Transverse colon (tissue), 4 donors: ENCODE measurements at regions not wholly inside any gene's neighbourhood (a gene's known extent, or its start where the extent isn't known, plus 50 kb on each side); places are given as distances from the start of the nearest gene placed in this dataset.

Experiments used
- DNase-seq: peaks from one replicate; pipeline ENCODE4 v3.0.0-alpha.2; 2019
- H3K27ac ChIP-seq, 4 donors: fragments of 200-600 bp; sonication (generic); 2 replicates each; pipeline ENCODE4 v1.5.1; 2016 to 2018; ENCODE audit warnings: inconsistent platforms in 4 of 4
- H3K27me3 ChIP-seq: fragments of 200-600 bp; sonication (generic); 2 replicates; pipeline ENCODE4 v1.5.1; 2017; ENCODE audit warnings: inconsistent platforms
- H3K36me3 ChIP-seq, 4 donors: fragments of 200-600 bp; sonication (generic); 2 replicates each; pipeline ENCODE4 v1.5.1; 2017 to 2019; ENCODE audit warnings: inconsistent platforms in 4 of 4
- H3K4me1 ChIP-seq, 4 donors: fragments of 200-600 bp; sonication (generic); 2 replicates each; pipeline ENCODE4 v1.5.1; 2017 to 2020; ENCODE audit warnings: inconsistent platforms in 4 of 4
- H3K4me3 ChIP-seq, 4 donors: fragments of 200-600 bp; sonication (generic); 1 replicate in 1 of 4; 2 replicates in 3 of 4; pipeline versions ENCODE4 v1.5.1 to v1.6.1; 2017 to 2019; ENCODE audit warnings: inconsistent platforms in 4 of 4
- H3K9me3 ChIP-seq, 2 donors: fragments of 200-600 bp; sonication (generic); 2 replicates each; pipeline ENCODE4 v1.5.1; 2017 to 2019; ENCODE audit warnings: inconsistent platforms in 2 of 2
- CTCF ChIP-seq, 5 experiments: fragments of 200-600 bp in 3 of 5; fragments of 450-650 bp in 2 of 5; sonication (generic) in 3 of 5; IDR thresholded peaks; 1 replicate in 2 of 5; 2 replicates in 3 of 5; pipeline ENCODE4 v1.5.1; 2016 to 2017; ENCODE audit warnings: antibody characterized with exemption in 5 of 5, inconsistent platforms in 3 of 5, mild to moderate bottlenecking in 2 of 5, moderate library complexity in 1 of 5
- EP300 ChIP-seq: sonication (generic); formaldehyde crosslinking; IDR thresholded peaks from one replicate; pipeline ENCODE4 v1.6.1; 2017; ENCODE audit warnings: antibody characterized with exemption, low read depth
- POLR2A ChIP-seq: fragments of 450-650 bp; IDR thresholded peaks from one replicate; pipeline ENCODE4 v1.6.1; 2016; ENCODE audit warnings: antibody characterized with exemption, mild to moderate bottlenecking, moderate library complexity
- POLR2AphosphoS5 ChIP-seq, 3 donors: sonication (generic); formaldehyde crosslinking; IDR thresholded peaks; one replicate each; pipeline ENCODE4 v1.6.1; 2016; ENCODE audit warnings: antibody characterized with exemption in 3 of 3
- WGBS, 2 donors: methylation state at CpG; one replicate each; pipeline ENCODE4 v1.1.5; 2018; ENCODE audit warnings: low coverage in 1 of 2; 5-methylcytosine and 5-hydroxymethylcytosine counted together
- in situ Hi-C, 4 donors: fragments of 200-750 bp; cut with MboI; loops; one replicate each; pipeline versions ENCODE4 v1.15.0 to v1.15.1; 2017; ENCODE audit warnings: low sequenced_read_pairs in 3 of 4, low pct_ligation_motif_present in 1 of 4, low pct_unique_long_range_greater_than_20kb in 1 of 4
- intact Hi-C: fragments of 100-400 bp; cut with DNase I; formaldehyde crosslinking; loops from one replicate; pipeline ENCODE4 v1.15.1; 2023; ENCODE audit warnings: low total_unique reads

GRCh38 chr3:154730186-154730585 lies 300.2 kb upstream of the GPR149 start:
- no peak for DNase-seq

GRCh38 chr3:154729741-154730140 lies 299.8 kb upstream of the GPR149 start:
- Histone ChIP-seq H3K27me3 (no peaks in the 10 kb centered on the region), H3K9me3 (no peaks in the 10 kb centered on the region), H3K27ac (no peak overlapping the region), H3K4me1 (no peaks in the 10 kb centered on the region), H3K36me3 (no peaks in the 10 kb centered on the region), H3K4me3 (no peak overlapping the region)
- intact Hi-C loops (no loop called here), in situ Hi-C loops (no loop called here)
- TF ChIP-seq POLR2AphosphoS5 (IDR thresholded peaks at IDR 0.05), result no peak
- TF ChIP-seq EP300, result no peak
- TF ChIP-seq POLR2A, result no peak
- no peak for TF ChIP-seq CTCF (IDR thresholded peaks at IDR 0.05)
- DNase-seq, result no peak
- WGBS, 2 donors, result 75 to 80% methylated on average over 2 of the region's 2 CpGs

More at GRCh38 chr3:154730186-154730585, 300.2 kb upstream of the GPR149 start:
- WGBS, 2 donors, result 33 to 40% methylated on average over 1 of the region's 1 CpG
- TF ChIP-seq CTCF (IDR thresholded peaks at IDR 0.05) (no peak), POLR2AphosphoS5 (IDR thresholded peaks at IDR 0.05) (no peak), POLR2A (no peak), EP300 (no peak)
- no peak overlapping the region for H3K4me3 ChIP-seq
- H3K27ac ChIP-seq, result no peak overlapping the region
- intact Hi-C loops, result no loop called here
- in situ Hi-C loops, result no loop called here
- H3K36me3 ChIP-seq, result no peaks in the 10 kb centered on the region
- H3K4me1 ChIP-seq, result no peaks in the 10 kb centered on the region
- H3K27me3 ChIP-seq, result no peaks in the 10 kb centered on the region
- no peaks in the 10 kb centered on the region for H3K9me3 ChIP-seq

GRCh38 chr3:154728285-154728684 lies 298.3 kb upstream of the GPR149 start:
- DNase-seq, result no peak
- no peaks in the 10 kb centered on the region for H3K9me3 ChIP-seq
- WGBS, 2 donors, result 85 to 91% methylated on average over 1 of the region's 1 CpG
- no peak for TF ChIP-seq EP300
- no peak for TF ChIP-seq POLR2AphosphoS5 (IDR thresholded peaks at IDR 0.05)
- TF ChIP-seq CTCF (IDR thresholded peaks at IDR 0.05), result no peak
- no peak for TF ChIP-seq POLR2A
- no peaks in the 10 kb centered on the region for H3K27me3 ChIP-seq
- H3K27ac ChIP-seq, result no peak overlapping the region
- H3K4me3 ChIP-seq, result no peak overlapping the region
- intact Hi-C loops, result no loop called here
- no peaks in the 10 kb centered on the region for H3K4me1 ChIP-seq
- in situ Hi-C loops, result no loop called here
- no peaks in the 10 kb centered on the region for H3K36me3 ChIP-seq

GRCh38 chr3:154720921-154721320 lies 290.9 kb upstream of the GPR149 start:
- Histone ChIP-seq H3K4me3 (no peak overlapping the region), H3K4me1 (no peaks in the 10 kb centered on the region), H3K27me3 (no peaks in the 10 kb centered on the region), H3K9me3 (no peaks in the 10 kb centered on the region), H3K36me3 (no peaks in the 10 kb centered on the region), H3K27ac (no peak overlapping the region)
- DNase-seq, result no peak
- no peak for TF ChIP-seq POLR2A
- no peak for TF ChIP-seq POLR2AphosphoS5 (IDR thresholded peaks at IDR 0.05)
- TF ChIP-seq CTCF (IDR thresholded peaks at IDR 0.05), result no peak
- no peak for TF ChIP-seq EP300
- 60 to 70% methylated on average over 1 of the region's 1 CpG for WGBS, 2 donors
- intact Hi-C loops (no loop called here), in situ Hi-C loops (no loop called here)
